HepG2 (cell line): ENCODE measurements at regions not wholly inside any gene's neighbourhood (a gene's known extent, or its start where the extent isn't known, plus 50 kb on each side); places are given as distances from the start of the nearest gene placed in this dataset.

Experiments
- CHD2 ChIP-seq: IDR thresholded peaks from 2 replicates; pipeline ENCODE4 v1.6.1; 2011; ENCODE audit warnings: low read depth, low read length, improper control_type of control experiment
- SIX1 ChIP-seq: sonication (generic); formaldehyde crosslinking; IDR thresholded peaks from 2 replicates; pipeline ENCODE4 v1.4.0; 2020; ENCODE audit warnings: missing genetic modification reagents, borderline replicate concordance
- ZNF101 ChIP-seq: sonication (generic); formaldehyde crosslinking; IDR thresholded peaks from 2 replicates; pipeline ENCODE4 v1.4.0; 2020; ENCODE audit warnings: mild to moderate bottlenecking, low read depth, missing genetic modification reagents, borderline replicate concordance
- ZNF660 ChIP-seq: sonication (generic); formaldehyde crosslinking; IDR thresholded peaks from 2 replicates; pipeline ENCODE4 v1.5.1; 2020; ENCODE audit warnings: mild to moderate bottlenecking, low read depth, missing genetic modification reagents, borderline replicate concordance

GRCh38 chr11:90510839-90511238 lies 288.0 kb upstream of the CHORDC1 start:
- TF ChIP-seq ZNF101 (CRISPR knock-in tag) (no peak), ZNF660 (CRISPR knock-in tag) (no peak), CHD2 (no peak), SIX1 (CRISPR knock-in tag) (no peak)
